PFSK-1 (cell line): ENCODE measurements at regions not wholly inside any gene's neighbourhood (a gene's known extent, or its start where the extent isn't known, plus 50 kb on each side); places are given as distances from the start of the nearest gene placed in this dataset.

Source experiments
- POLR2AphosphoS5 ChIP-seq: IDR thresholded peaks from 2 replicates; pipeline ENCODE4 v1.6.1; 2012; ENCODE audit warnings: low read depth, mild to moderate bottlenecking, control low read depth, low read length, moderate library complexity
- SIN3A ChIP-seq: IDR thresholded peaks from 2 replicates; pipeline ENCODE4 v1.6.1; 2012; ENCODE audit warnings: mild to moderate bottlenecking, low read length, moderate library complexity, borderline replicate concordance; ENCODE audit not compliant: insufficient read depth

DNA sequence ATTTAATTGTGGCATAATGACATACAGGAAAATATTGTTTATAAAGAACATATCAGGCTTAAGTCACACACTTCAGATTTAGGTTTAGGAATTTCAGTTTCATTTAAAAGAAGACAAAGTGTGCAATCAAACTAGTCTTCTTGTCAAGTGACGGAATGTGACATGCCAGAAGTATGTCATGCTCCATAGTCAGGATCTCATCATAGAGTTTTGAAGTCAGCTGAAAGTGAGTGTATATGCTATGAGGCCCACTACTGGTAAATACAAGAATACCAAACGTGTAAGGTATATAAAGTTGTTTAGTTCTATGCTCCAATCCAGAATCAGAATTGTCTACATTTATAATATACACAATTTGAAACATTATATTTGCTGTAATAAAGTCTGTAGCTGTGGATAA lies 988.4 kb downstream of the TBL1XR1 start:
- no peak for TF ChIP-seq SIN3A
- no peak for TF ChIP-seq POLR2AphosphoS5
